ENCODE measurements at regions not wholly inside any gene's neighbourhood (a gene's known extent, or its start where the extent isn't known, plus 50 kb on each side); places are given as distances from the start of the nearest gene placed in this dataset.
A peak's percentile ranks its signal among the peaks of the same experiment; 100 is the strongest.
"Not testable (repeated sequence)": the region's sequence is repeated elsewhere in the genome, so short reads cannot be mapped to it uniquely, and the experiment has no call there.

GRCh38 chr11:91091563-91091962 lies 868.7 kb upstream of the CHORDC1 start:
- DNase-seq: no peak

GRCh38 chr11:91086028-91086427 lies 863.2 kb upstream of the CHORDC1 start:
- no peak for DNase-seq

- DNase-seq: no peak
Observed at GRCh38 chr11:91082255-91082654, 859.4 kb upstream of the CHORDC1 start.

GRCh38 chr11:91081440-91082043 lies 858.7 kb upstream of the CHORDC1 start:
- DNase-seq: no peak

GRCh38 chr11:91078221-91078620 lies 855.4 kb upstream of the CHORDC1 start:
- no peak for DNase-seq

GRCh38 chr11:91075032-91075695 lies 852.3 kb upstream of the CHORDC1 start:
- no peak for DNase-seq

- no peak for DNase-seq
Observed at GRCh38 chr11:91067666-91068065, 844.8 kb upstream of the CHORDC1 start.

- DNase-seq: no peak
Observed at GRCh38 chr11:91066456-91067047, 843.7 kb upstream of the CHORDC1 start.

- not testable (repeated sequence) for DNase-seq
Observed at GRCh38 chr11:91063399-91063798, 840.5 kb upstream of the CHORDC1 start.

GRCh38 chr11:91047882-91048281 lies 825.0 kb upstream of the CHORDC1 start:
- no peak for DNase-seq

GRCh38 chr11:91046261-91046660 lies 823.4 kb upstream of the CHORDC1 start:
- DNase-seq: no peak

- no peak for DNase-seq
Observed at GRCh38 chr11:91041626-91042025, 818.8 kb upstream of the CHORDC1 start.

- peak; percentile 13 for DNase-seq
Observed at GRCh38 chr11:91023731-91024130, 800.9 kb upstream of the CHORDC1 start.

GRCh38 chr11:91011503-91011902 lies 788.7 kb upstream of the CHORDC1 start:
- no peak for DNase-seq

GRCh38 chr11:91005458-91005857 lies 782.6 kb upstream of the CHORDC1 start:
- DNase-seq: no peak

- DNase-seq: no peak
Observed at GRCh38 chr11:90997241-90997640, 774.4 kb upstream of the CHORDC1 start.

- not testable (repeated sequence) for DNase-seq
Observed at GRCh38 chr11:90972159-90972558, 749.3 kb upstream of the CHORDC1 start.

GRCh38 chr11:90947930-90948329 lies 725.1 kb upstream of the CHORDC1 start:
- no peak for DNase-seq

GRCh38 chr11:90930252-90930651 lies 707.4 kb upstream of the CHORDC1 start:
- no peak for DNase-seq

GRCh38 chr11:90919332-90919731 lies 696.5 kb upstream of the CHORDC1 start:
- no peak for DNase-seq

GRCh38 chr11:90916706-90917105 lies 693.9 kb upstream of the CHORDC1 start:
- DNase-seq: no peak

- DNase-seq: no peak
Observed at GRCh38 chr11:90913131-90913668, 690.4 kb upstream of the CHORDC1 start.

- no peak for DNase-seq
Observed at GRCh38 chr11:90912631-90913030, 689.8 kb upstream of the CHORDC1 start.

- DNase-seq: no peak
Observed at GRCh38 chr11:90911192-90911591, 688.3 kb upstream of the CHORDC1 start.

Data from NCI-H1694 (cell line).